GM19463 (cell line): ENCODE measurements at regions not wholly inside any gene's neighbourhood (a gene's known extent, or its start where the extent isn't known, plus 50 kb on each side); places are given as distances from the start of the nearest gene placed in this dataset.

ENCODE experiments used
- ATAC-seq: cut with Tn5 transposase; IDR thresholded peaks from one replicate; pipeline ENCODE4 v1.9.1; 2021; ENCODE audit warnings: mild to moderate bottlenecking, moderate library complexity; ENCODE audit not compliant: unreplicated experiment

DNA sequence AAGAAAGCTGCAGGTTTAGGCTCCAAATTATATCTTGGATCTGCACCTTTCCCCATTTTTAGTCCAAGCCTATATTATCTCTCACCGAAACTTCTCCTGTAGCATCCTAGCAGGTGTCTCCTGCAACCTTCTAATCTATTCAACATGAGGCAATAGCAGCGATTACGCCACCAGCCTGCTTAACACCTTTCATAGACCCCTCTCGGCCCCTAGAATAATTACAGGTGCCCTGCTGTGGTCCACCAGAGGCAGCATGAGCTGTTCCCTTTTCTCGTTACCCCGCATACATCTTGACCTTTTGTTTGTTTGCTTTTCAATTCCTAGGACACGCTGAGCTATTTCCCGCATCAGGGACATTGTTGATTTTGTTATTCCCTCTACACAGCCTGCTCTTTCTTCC, 361.9 kb downstream of the CYRIA start:
- no peak for ATAC-seq

DNA sequence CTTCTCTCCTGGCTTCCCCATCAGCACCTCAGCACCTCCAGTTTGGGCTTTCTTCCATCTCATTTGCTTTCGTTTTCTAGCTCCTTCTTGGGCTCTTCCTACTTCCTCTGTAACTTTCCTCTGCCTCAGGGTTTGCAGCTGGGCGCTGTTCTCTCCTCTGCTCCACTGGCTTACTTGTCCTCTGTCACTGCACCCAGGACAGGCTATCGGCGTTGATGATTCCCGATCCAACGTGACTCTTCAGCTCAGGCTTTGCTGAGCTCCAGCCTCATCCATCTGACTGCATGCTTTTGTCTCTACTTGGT, 362.4 kb downstream of the CYRIA start:
- ATAC-seq = no peak

DNA sequence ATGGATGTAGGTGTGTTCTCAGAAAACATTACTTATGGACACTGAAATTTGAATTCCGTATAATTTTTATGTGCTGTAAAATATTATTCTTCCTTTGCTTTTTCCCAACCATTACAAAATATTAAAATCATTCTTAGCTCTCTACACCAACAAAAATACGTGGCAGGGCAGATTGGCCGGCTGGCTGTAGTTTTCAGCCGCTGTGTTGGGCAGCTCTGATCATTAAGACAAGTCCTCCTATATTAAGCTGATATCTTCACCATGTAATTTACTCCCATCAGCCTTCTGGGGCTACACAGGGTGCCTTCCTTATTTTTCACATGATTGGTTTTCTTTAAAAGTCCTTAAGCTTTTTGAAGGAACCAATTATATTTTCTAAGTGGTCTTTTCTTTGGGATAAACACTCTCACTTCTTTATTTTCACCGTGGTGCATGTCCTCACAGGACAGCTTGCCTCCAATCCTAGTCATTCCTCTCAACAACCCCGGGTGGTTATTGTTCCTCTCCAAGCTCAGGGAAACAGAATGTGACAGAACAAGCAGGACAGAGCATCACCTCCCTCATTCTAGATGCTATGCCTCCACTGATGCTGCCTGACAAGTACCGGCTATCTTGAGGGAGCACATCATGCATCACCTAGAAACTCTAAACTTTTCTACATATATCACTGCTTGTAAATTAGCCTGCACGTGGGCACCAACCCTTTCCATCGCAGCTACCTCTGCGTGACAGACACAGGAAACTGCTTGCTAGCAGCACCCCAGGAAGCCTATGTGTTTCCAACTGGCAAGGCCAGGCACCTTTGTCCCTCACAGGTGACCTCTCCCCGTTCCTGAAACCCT, 362.3 kb downstream of the MYCN start:
- no peak for ATAC-seq

DNA sequence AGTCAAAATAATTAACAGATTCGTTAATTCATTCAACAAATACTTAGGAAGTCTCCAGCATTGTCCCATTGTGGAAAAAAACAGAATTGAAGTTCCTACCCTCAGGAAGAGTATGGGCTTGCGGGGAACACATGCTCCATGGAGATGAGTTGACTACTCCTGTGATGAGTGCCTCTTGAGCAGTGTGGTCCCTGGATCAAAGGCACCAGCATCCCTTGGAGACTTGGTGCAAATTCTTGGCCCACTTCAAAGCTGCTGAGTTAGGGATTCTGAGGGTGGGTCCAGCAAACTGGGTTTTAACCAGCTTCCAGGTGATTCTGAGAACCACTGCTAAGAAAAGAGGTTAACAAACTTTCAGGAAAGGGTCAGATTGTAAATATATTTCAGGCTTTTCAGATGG, 361.6 kb downstream of the MYCN start:
- ATAC-seq = no peak

DNA sequence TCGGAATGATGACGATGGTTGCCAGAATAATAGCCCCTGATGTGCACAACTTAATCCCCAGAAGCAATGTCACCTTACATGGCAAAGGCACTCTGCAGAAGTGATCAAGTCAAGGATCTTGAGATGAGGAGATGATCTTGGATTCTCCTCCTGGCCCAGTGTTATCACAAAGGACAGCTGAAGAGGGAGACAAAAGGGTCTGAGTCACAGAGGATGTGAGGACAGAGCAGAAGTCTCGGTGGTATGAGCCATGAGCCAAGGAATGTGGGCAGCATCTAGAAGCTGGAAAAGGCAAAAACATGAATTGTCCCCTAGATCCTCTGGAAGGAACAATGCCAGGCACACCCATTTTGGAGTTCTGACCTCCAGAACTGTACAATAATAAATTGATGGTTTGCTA, 358.5 kb downstream of the MYCN start:
- ATAC-seq = no peak

DNA sequence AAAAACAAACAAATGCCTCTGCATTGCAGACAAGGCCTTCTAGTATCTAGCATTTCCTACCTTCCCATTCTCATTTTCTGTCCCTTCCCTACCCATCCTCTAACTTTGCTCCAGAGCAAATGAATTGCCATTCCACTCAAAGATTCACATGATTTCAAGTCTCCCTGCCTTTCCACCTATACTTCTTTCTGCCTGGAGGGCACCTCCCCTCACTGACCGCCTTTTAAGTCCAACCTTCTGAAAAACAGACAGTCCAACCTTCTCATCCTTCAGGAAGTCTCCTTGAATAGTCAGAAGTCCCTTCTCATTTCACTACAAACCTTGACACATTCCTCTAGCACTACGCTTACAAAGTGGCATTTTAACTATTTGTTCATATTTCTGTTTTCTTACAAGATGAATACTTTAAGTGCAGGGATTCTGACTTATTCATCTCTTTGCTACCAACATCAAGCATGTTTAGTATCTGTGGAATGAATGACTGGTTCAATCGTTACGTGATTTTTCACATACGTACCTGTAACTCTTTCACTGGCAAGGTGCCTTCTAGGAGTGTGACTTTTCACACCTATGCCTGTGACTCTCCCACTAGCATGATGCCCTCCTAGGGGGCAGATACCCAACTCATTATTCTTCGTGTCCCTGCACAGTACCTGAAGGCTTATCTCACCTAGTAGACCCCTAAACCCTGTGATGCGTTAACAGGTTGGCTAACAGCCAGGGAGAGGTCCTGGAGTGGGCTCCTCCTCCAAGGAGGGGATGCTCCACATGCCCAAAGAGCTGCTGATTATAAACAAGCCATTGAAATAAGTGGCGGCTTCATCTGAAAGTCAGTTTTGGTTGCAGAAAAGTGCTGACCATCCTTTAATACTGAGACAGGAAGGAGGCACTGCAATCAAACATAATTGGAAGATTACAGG, 356.2 kb downstream of the MYCN start:
- ATAC-seq = no peak

DNA sequence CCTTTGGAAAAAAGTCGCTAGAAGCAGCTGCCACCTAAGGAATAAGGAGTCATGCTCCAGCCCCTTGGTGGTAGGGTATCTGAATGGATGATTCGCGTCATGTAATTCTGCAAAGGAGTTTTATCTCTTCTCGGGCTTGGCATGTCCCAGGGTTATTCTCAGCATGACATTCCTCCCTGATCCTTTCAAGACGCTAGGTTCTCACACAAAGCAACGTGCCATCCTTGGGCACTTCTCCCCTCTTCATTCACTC, 355.6 kb downstream of the MYCN start:
- ATAC-seq = no peak

DNA sequence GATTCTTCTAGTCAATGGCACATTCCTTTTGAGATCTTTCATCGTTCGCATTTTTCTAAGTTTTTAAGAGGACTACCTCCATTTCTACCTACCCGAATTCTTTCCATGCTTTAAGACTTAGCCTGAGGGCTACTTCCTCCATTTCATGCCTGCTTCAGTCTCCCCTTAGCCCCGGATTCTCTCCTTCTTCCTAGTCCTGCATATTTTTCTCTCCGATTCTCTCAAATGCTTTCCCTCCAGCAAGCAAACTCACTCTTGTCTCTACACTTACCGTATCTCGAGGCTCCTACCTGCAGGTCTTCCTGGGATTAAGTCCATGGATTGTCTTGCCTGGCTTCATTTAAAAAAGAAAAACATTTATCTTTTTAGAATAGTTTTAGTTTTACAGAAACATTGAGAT, 354.4 kb downstream of the MYCN start:
- ATAC-seq = no peak

DNA sequence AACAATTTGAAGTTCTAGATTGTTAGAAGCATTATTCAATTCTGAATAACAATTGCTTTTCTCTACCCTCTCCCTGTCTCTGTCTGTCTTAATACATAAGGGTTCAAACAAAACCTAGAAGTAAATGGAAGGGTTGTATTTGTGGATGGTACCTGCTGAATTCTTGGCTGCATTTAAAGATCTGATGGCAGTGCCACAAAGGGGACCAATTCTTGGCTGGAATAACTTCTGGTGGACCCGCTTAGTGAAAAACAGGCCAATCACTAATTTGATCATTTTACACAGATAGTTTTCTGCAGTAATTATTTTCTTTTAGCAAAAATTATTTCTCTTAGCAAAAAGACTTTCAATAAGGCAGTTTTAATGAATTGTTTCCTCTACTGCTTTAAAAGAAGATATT, 353.5 kb downstream of the MYCN start:
- no peak for ATAC-seq

DNA sequence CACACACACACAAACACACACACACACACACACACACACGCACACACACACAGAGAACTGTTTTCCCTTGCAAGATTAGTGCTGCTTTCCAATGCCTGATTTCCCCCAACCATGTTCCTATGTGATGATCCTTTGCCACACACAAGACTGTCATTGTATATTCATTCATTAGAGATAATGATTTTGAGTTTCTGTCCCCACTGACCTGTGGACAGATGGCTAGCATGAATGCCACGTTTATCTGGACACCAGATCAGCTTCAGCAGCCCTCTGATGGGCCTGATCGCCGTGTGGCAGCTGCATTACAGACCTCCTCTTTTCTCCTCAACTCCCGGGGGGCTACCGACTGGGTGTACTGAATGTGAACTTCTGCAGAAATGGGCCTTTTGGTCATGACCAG, 353.0 kb downstream of the MYCN start:
- no peak for ATAC-seq

DNA sequence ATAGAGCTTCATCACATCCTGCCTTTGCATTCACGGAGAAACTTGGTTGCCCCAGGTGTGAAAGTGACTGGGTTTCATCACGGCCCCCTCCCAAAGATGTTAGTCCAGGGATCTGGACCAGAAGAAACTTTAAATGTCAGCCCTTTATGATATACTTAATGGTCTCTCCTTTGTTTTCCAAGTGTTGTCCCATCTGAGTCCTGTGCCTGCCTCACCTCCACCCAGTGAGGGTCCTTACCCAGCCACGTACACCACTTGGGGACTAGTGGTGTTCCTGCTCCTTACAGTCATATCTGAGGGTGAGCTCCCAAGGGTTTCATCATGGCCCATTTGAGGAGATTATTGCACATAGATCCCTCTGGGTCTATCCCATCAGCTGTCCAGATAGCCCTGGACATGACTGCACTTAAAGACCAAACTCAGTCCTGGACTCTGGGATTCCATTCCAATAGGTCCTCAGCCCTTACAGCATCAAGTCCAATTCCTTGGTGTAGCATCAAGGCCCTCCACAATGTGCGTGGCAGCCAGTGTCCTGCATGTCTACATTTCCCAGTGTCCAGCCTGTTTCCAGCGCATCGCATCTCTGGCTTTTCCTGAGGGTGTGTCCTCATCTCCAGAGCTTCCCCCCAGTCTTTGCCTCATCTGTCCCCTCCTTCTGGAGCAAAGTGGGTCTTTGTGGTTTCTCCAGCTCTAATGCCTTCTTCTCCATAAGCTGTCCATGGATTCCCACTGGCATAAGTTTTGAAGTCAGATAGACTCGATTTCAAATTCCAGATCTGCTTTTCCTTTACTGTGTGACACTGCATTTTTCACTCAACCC, 351.6 kb downstream of the MYCN start:
- no peak for ATAC-seq

DNA sequence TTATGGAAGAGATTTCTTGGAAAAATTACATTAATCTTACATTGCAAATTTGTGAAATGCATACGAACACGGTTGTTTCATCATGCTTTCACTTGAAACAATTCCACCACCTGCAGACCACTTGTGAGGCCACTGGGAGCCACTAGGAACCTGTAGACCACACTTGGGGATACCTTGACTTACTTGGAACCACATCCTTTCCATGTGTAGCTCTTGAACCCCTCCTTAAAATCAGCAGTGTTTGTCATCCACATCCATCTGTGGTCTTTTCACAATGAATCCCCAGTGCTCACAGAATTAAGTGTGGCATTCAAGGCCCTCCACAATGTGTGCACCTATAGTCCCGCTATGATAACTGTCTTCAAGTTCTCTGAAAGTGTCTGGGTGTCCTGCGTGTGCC, 350.9 kb downstream of the MYCN start:
- ATAC-seq = no peak

DNA sequence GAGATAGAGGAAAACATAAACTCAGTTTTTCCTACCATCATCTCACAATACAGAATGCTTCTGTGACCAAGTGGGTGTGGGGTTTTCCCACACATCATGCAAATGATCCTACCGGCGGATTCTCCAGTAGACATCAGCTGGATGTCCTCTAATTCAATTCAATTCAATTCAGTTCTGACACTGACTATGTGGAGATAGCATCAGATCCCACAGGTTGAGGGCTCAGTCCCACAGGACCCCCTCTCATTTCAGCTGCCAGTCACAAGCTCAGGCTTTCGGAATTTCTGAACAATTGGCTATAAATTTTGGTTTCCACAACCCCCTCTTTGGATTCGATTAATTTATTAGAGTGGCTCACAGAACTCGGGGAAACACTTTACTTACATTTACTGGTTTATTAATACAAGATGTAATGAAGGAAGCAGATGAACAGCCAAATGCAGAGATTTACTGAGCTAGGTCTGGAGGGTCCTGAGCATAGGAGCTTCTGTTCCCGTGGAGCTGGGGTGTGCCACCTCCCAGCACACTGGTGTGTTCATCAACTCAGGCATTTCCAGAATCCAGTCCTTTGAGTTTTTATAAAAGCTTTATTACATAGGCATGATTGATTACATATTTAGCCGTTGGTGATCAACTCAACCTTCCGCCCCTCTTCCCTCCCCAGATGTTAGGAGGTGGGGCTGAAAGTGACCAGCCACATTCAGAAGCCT, 350.1 kb downstream of the MYCN start:
- ATAC-seq = no peak

DNA sequence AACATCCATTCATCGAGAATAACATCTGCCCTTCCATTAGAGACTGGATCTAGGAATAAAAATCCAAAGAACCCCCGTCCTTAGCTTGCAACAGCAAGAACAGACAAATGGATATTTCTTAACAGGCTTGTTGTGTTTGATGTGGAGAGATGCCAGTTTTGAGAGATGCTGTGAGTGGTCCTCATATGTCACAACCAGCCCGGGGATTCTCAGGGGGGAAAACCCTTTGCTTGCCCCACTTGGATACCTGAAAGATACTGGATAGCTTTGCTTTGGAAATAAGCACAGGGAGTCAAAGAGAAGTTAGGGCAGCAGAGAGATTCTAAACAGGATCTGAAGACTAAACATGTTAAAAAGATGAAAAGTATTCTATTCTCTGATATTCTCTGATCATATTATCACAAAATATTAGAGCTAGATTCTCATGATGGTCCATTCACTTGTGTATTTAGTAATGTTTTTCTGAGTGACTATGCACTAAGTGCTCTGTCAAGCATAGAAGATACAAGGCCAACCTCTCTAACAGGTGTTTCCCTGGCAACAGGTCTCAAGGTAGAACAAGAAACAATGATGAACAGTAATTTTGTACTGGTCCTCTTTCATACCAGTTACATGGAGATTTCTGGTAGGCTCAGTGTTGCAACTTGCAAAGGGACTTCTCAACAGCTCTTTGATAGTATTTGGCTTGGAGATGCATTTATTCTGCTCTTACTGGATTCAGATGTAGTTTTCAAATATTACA, 348.2 kb downstream of the MYCN start:
- no peak for ATAC-seq

DNA sequence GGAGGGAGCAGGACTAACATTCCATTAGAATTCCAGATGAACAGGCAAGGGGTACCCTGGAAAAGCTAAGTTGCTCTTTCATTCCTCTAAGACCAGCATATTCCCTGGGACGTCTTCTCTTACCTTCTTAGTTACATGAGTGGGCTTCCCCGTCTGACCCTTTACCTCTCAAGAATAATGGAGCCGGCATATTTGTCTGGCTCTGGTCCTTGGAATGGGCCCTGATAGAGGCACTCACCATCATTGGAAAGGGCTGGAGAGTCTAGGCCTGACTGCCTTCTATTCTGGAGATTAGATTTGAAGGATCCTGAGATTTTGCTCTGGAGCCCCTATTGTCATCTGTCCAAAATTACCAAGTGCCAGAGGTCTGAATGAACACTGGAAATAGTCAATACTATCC, 347.5 kb downstream of the MYCN start:
- no peak for ATAC-seq

DNA sequence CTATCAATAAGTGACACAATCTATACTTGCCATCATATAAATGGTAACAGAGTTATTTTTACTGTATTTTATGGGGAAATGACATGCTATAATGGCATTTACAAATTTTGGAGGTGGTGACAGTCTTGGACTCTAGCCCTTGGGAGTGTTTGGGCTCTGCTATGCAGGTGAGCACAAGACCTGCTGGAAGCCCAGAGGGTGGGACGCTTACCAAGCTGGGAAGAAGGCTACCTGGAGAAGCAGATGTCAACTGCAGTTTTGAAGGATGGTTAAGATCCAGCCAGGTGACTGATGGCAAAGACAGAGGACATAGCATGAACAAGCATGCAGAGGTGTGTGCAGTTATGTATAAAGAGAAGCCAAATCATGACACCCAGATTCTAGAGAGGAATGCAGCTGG, 346.9 kb downstream of the MYCN start:
- no peak for ATAC-seq

DNA sequence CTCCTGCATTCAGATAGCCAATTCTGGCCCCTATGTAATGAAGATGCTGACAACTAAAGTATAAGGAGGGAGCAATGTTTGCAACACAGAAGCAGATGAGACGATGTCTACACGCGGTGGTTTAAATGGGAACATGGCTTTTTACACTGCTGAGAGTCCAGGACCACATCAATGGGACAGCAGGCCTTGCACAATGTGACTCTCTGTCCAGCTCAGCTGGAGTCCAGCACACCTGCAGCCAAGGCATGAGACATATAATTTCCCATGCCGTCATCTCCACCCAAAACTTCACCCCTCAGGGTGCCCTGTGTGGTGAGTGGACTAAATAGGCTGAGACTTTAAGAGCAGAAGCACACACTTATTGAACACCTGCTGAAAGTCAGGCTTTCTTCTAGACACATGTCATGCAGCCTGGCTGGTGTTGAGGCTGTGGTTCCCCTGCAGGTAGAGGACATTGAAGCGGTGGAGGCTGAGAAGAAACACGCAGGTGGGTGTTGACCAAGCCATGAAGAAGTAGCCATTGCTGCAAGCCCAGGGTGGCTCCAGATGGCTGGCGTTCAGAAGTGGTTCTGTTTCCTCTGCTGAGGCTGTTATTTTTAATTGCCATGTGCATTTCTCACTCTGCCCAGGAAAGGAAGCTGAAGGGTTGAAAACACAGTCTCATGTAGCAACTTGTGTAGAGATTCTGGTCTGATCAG, 345.6 kb downstream of the MYCN start:
- ATAC-seq = no peak

DNA sequence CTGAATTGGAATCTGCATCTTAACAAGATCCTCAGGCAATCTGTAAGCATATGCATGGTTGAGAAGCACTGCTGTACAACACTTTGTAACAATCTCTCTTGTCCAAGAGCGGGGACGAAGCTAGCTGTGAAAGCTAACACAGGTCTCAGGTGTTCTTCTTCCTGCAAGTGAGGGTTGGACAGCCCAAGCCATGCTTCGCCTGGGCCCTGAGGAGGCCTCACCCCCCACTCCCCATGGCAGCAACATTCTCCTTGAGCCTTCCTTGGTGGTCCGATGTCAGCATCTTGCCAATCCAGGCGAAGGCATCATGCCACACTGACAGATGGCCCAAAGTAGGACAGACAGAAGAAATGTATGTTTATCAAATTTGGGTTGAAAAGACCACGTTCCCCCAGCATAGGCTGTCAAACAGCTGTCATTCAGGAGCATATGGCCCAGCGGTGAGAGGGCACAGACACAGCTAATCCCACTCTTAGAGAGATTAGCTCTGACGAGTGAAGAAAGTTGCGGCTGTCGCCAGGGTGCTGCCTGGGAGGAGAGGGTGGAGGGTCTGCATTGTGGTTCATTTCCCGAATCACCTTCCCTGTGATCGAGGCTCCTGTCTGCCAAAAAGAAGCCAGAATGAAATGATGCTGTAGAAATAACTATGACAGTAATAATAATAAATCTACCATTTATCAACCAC, 344.7 kb downstream of the MYCN start:
- ATAC-seq = no peak
